Nephron (organoid): ENCODE measurements at regions not wholly inside any gene's neighbourhood (a gene's known extent, or its start where the extent isn't known, plus 50 kb on each side); places are given as distances from the start of the nearest gene placed in this dataset.
"Not testable (repeated sequence)": the region's sequence is repeated elsewhere in the genome, so short reads cannot be mapped to it uniquely, and the experiment has no call there.

Experiments
- H3K27ac Mint-ChIP-seq, 3 experiments: 2 replicates each; pipeline ENCODE4 v1.8.0; 2020; ENCODE audit warnings: mixed read lengths in 3 of 3, mild to moderate bottlenecking in 2 of 3, moderate library complexity in 1 of 3
- H3K27me3 Mint-ChIP-seq: 2 replicates; pipeline ENCODE4 v1.8.0; 2021; ENCODE audit warnings: low read depth, mild to moderate bottlenecking, moderate library complexity, mixed read lengths
- H3K36me3 Mint-ChIP-seq: 2 replicates; pipeline ENCODE4 v1.8.0; 2020; ENCODE audit warnings: low read depth, mixed read lengths
- H3K4me1 Mint-ChIP-seq: 2 replicates; pipeline ENCODE4 v1.8.0; 2020; ENCODE audit warnings: mixed read lengths
- H3K4me3 Mint-ChIP-seq, 3 experiments: 2 replicates each; pipeline ENCODE4 v1.8.0; 2020; ENCODE audit warnings: mild to moderate bottlenecking in 3 of 3, mixed read lengths in 3 of 3, moderate library complexity in 2 of 3
- H3K9me3 Mint-ChIP-seq: 2 replicates; pipeline ENCODE4 v1.8.0; 2020; ENCODE audit warnings: mixed read lengths

DNA sequence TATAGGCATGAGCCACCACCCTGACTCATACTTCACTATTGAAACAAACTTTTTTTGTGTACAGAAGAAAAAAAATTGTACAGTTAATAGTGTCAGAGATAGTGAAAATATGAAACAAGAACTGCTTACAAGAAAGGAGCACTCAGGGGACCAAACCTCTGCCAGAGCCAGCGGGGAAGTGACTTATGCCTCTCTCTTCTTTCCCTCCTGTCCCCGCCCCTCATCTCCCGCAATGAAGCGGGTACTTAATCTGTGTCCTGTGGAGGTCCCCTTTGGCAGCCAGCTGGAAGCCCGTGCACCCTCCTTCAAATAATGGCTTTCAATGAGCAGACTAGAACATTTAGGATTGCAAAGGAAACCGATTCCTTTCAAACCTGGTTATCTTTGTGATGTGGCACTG lies 51.5 kb downstream of the PPIAL4A start:
- not testable (repeated sequence) for H3K27ac Mint-ChIP-seq

GRCh38 chr1:120941836-120942217 lies 52.3 kb downstream of the PPIAL4A start:
- not testable (repeated sequence) for H3K27me3 Mint-ChIP-seq, H3K9me3 Mint-ChIP-seq, H3K36me3 Mint-ChIP-seq
- Mint-ChIP-seq H3K4me1 (peaks cover 12% of the 10 kb centered on the region), H3K27ac (peak overlapping the region; percentile 94 to 98 (median 95)), H3K4me3 (peak overlapping the region; percentile 88 to 90 (median 89))

More for the DNA sequence above, 51.5 kb downstream of the PPIAL4A start:
- peaks cover 12% of the 10 kb centered on the region for H3K4me1 Mint-ChIP-seq
- H3K4me3 Mint-ChIP-seq, H3K9me3 Mint-ChIP-seq, H3K36me3 Mint-ChIP-seq, H3K27me3 Mint-ChIP-seq: not testable (repeated sequence)

- H3K9me3 Mint-ChIP-seq, H3K27me3 Mint-ChIP-seq, H3K36me3 Mint-ChIP-seq: not testable (repeated sequence)
- H3K27ac Mint-ChIP-seq = peak overlapping the region; percentile 94 to 98 (median 95)
- peak overlapping the region; percentile 88 to 90 (median 89) for H3K4me3 Mint-ChIP-seq
- peaks cover 12% of the 10 kb centered on the region for H3K4me1 Mint-ChIP-seq
Measured at GRCh38 chr1:120942218-120942944, 52.8 kb downstream of the PPIAL4A start.

- not testable (repeated sequence) for H3K36me3 Mint-ChIP-seq, H3K9me3 Mint-ChIP-seq, H3K27me3 Mint-ChIP-seq
- peak overlapping the region; percentile 94 to 98 (median 95) for H3K27ac Mint-ChIP-seq
- peak overlapping the region in 1 of 3 experiments; percentile 89 for H3K4me3 Mint-ChIP-seq
- H3K4me1 Mint-ChIP-seq = peaks cover 12% of the 10 kb centered on the region
Measured at GRCh38 chr1:120942945-120943319, 53.4 kb downstream of the PPIAL4A start.

DNA sequence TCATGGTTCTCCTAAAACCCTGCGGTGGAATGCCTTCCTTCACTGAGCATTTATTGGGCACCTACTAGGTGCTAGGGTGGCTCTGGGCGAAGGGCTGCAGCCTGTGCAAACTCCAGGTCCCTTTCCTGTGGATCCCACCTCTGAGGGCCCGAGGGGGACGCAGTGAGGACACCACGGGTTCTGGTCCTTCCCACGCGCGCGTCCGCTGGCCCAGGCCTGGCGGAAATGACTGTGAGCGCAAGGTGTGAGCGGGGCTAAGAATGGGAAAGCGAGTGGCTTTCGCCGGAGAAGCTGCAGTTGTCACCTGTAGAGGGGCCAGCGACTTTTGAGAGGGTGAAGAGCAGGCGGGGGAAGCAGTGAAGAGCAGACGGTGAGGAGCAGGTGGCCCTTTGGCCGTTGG lies 55.1 kb downstream of the PPIAL4A start:
- H3K4me3 Mint-ChIP-seq, H3K36me3 Mint-ChIP-seq, H3K27ac Mint-ChIP-seq, H3K9me3 Mint-ChIP-seq, H3K27me3 Mint-ChIP-seq: not testable (repeated sequence)
- H3K4me1 Mint-ChIP-seq = peaks cover 12% of the 10 kb centered on the region

DNA sequence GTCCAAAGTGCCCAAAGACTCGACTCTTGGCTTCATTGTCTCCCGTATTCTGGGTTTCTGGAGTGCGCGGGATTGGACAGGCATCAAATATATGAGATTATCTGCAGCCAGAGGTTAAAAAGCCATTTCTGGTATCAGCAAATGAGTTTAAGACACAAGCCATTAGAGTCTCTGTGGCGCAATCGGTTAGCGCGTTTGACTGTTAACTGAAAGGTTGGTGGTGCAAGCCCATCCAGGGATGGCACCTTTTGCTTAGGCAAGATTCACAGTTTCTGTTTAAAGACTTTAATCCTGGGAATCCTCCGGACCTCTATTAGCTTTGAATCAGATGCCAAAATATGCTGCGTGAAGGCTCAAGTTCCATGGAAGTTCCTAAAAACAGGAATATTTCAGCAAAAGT lies 55.6 kb downstream of the PPIAL4A start:
- not testable (repeated sequence) for H3K27me3 Mint-ChIP-seq, H3K36me3 Mint-ChIP-seq, H3K27ac Mint-ChIP-seq, H3K4me3 Mint-ChIP-seq, H3K9me3 Mint-ChIP-seq
- peaks cover 12% of the 10 kb centered on the region for H3K4me1 Mint-ChIP-seq

- not testable (repeated sequence) for H3K4me1 Mint-ChIP-seq, H3K4me3 Mint-ChIP-seq, H3K27ac Mint-ChIP-seq, H3K27me3 Mint-ChIP-seq, H3K36me3 Mint-ChIP-seq, H3K9me3 Mint-ChIP-seq
Measured at GRCh38 chr1:120947114-120947513, 57.5 kb downstream of the PPIAL4A start.

DNA sequence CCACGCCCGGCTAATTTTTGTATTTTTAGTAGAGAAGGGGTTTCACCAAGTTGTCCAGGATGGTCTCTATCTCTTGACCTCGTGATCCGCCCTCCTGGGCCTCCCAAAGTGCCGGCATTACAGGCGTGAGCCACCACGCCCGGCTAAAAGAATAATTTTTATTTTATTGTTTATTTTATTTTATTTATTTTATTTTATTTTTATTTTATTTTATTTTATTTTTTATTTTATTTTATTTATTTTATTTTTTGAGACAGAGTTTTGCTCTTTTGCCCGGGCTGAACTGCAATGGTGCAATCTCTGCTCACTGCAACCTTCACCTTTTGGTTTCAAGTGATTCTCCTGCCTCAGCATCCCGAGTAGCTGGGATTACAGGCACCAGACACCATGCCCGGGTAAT lies 60.2 kb downstream of the PPIAL4A start:
- not testable (repeated sequence) for H3K4me3 Mint-ChIP-seq, H3K4me1 Mint-ChIP-seq, H3K27me3 Mint-ChIP-seq, H3K27ac Mint-ChIP-seq, H3K9me3 Mint-ChIP-seq, H3K36me3 Mint-ChIP-seq

DNA sequence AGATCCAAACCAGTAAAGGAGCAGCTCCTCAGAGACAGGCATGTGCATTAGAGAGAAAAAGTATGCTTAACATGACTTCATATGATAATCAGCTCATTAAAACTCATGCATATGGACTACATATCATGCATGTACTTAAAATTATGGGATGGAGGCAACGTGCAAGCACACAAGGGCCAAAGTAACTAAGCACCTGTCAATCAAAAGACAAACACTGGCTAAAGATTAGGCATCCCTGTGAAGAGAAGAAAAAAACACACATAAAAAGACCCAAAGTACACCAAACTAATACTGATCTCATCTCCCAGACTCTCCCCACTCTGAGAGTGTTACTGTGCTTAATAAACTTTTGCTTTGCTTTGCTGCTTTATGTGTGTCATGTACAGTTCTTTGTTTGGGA lies 61.1 kb downstream of the PPIAL4A start:
- not testable (repeated sequence) for H3K4me1 Mint-ChIP-seq, H3K36me3 Mint-ChIP-seq, H3K27ac Mint-ChIP-seq, H3K4me3 Mint-ChIP-seq, H3K9me3 Mint-ChIP-seq, H3K27me3 Mint-ChIP-seq

DNA sequence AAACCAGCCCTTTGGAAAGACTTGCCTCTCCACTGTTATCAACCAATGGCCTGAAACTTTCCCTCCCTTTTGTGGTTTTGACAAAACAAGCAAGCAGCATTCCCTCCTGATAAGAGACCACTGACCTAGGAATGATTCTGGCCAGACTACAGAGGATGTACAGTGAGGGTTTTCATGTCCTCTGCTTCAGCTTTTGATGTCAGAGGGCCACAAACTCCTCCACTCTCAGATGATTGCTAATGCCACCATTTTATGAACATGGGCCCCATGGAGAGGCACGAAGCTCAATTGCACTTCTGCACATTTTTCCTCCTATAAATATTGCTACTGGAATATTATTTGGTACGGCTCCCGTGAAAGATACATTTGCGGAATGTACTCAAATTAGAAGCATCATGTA lies 61.5 kb downstream of the PPIAL4A start:
- H3K27me3 Mint-ChIP-seq = not testable (repeated sequence)

DNA sequence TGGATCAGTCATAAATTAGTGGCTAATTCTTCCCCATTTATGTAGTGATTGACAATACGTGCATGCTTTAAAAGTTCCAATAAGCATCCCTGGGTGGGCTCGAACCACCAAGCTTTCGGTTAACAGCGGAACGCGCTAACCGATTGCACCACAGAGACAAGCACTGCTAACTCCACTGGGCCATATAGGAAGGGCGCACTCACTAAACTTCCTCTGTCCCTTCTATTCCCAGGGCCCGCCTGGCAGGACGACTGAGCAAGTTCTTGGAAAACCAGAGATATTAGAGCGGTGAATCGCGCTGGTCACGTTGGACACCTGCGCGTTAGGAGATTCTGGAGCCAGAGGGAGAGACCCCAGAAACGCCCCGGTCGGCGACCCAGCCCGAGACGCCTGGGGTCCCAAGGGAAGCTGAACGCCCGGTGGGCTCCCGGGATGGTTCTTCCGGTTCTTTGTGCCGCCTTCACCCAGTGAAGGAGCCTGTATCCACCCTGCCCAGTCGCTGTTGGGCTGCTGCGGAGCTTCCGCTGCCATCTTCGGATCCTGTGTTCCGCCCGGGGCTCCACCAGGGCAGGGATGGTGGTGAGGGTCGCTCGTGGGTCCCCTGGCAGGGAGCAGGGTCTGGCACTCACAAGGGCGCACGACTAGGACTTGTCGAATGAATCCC lies 62.8 kb downstream of the PPIAL4A start:
- not testable (repeated sequence) for H3K4me3 Mint-ChIP-seq, H3K4me1 Mint-ChIP-seq, H3K27ac Mint-ChIP-seq, H3K27me3 Mint-ChIP-seq, H3K36me3 Mint-ChIP-seq, H3K9me3 Mint-ChIP-seq

More for the DNA sequence above, 61.5 kb downstream of the PPIAL4A start:
- H3K4me1 Mint-ChIP-seq, H3K4me3 Mint-ChIP-seq, H3K9me3 Mint-ChIP-seq, H3K27ac Mint-ChIP-seq, H3K36me3 Mint-ChIP-seq: not testable (repeated sequence)

DNA sequence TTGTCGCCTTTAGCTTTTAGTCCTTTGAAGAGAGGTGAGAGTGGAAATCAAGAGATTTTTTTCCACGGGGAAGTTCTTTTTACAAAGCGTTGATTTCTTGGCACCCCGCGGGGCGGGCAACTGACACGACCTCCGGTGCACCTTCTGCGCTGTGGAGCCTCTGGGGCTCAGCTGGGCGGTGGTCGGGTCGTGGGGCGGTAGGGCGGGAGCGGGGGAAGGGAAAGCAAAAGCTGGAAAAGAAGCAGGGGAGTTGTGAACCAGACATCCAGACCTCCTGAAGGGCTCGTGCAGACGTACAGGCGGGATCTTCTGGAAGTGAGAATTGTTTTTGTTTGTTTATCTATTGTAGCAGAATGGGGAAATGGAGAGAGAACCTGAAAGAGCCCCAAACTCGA lies 63.3 kb downstream of the PPIAL4A start:
- not testable (repeated sequence) for H3K9me3 Mint-ChIP-seq, H3K27me3 Mint-ChIP-seq, H3K4me1 Mint-ChIP-seq, H3K27ac Mint-ChIP-seq, H3K4me3 Mint-ChIP-seq, H3K36me3 Mint-ChIP-seq
